HG02943 (cell line): ENCODE measurements at regions not wholly inside any gene's neighbourhood (a gene's known extent, or its start where the extent isn't known, plus 50 kb on each side); places are given as distances from the start of the nearest gene placed in this dataset.
"Not testable (repeated sequence)": the region's sequence is repeated elsewhere in the genome, so short reads cannot be mapped to it uniquely, and the experiment has no call there.

Experiments used
- ATAC-seq: cut with Tn5 transposase; IDR thresholded peaks from one replicate; pipeline ENCODE4 v1.9.1; 2021; ENCODE audit warnings: mild to moderate bottlenecking, low read depth, moderate library complexity; ENCODE audit not compliant: unreplicated experiment

DNA sequence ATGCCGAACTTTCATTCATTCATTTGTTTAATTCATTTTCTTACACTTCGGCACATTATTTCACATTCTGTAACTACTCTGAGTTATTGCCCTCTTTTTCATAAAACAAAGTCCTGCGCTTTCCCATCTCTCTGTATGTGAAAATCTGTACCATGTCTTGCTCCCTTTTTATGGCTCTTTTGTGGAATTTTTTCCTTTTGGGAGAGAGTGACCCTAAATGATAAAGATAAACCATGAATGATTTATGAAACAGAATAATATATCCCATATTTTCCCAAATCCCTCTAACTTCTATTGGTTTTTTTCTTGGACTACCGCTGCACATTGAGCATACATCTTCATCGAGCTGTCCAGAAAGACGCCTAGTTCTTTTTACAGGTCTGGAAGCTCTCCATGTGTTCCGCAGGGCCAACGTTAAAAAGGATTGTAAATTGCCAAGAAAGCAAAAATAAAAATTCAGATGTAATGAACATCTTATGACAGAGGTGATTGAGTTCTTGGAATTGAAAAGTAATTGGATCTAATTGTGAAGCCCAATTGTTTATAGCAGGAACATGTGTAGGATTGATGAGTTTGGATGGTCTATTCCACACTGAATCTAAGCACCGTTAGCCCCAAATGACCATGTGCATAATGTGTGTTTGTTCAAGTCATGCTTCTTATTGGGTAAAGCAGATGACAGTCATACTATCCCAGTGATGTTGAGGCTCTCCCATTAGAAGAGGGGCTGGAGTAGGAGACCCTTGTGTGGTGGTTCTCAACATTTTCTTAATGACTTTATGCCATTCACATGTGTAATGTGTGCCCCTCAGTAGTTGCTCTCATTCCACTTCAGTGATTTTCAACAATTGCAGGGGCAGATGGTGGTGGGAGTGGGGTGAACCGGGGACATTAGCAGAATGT lies 378.9 kb downstream of the DLEU7 start:
- ATAC-seq: no peak

DNA sequence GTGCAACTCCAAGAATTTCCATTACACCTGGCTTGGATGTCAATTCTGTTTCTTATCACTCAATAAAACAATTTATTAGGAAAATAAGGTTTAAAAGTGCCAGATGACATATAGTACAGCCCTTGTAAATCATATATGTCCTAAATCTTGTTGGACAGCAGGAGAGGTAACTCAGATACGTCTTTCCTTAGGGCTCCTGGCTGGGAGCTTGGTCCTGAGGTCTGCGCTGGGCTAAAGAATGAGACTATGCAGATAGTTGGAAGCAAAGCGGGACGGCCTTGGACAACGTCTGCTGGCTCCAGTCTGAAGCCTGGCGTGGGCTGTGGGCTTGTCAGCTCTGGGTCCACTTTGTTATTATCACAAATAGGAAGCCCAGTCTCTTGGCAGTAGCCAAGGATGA lies 377.0 kb downstream of the DLEU7 start:
- ATAC-seq: no peak

DNA sequence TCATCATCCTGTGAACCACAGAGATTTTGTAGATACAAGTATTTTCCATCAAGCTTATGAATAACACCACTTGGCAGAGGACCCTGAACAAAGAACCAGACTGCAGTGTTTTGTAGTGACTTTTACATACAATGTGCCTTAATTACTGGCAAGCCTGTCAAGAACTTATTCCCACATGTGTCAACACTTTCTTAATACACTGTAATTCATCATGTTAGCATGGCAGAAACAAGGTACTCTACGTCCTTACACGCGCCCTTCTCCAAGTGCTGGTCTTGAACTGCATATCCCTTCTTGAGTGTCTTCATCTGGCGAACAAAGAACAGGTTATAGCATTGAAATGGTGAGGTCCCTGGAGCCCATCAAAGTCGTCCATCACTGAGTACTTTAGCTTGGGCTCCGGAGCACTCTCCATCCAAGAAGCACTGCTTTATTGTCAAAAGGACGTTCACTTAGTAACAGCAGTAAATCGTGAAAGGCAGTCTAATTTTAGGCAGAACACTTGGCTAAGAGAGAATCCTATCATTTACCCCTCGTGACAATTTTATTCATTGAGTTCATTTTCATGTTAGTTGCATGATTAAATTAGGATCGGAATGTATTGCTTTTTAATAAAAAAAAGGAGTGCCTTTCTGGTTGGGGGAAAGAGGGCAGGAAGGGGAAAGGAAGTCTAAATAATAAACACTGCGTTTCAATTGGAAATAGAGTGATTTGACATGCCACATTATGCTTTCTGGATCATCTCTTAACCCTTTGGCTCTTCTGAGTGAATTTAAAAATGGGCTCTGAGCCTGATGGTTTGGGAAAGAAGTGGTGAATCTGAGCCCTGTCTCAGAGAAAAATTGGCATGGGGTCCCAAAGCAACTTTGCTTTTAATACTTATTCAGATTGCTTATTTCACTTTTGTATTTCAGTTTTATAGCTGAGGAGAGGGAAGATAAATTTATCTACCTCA lies 376.1 kb downstream of the DLEU7 start:
- no peak for ATAC-seq

DNA sequence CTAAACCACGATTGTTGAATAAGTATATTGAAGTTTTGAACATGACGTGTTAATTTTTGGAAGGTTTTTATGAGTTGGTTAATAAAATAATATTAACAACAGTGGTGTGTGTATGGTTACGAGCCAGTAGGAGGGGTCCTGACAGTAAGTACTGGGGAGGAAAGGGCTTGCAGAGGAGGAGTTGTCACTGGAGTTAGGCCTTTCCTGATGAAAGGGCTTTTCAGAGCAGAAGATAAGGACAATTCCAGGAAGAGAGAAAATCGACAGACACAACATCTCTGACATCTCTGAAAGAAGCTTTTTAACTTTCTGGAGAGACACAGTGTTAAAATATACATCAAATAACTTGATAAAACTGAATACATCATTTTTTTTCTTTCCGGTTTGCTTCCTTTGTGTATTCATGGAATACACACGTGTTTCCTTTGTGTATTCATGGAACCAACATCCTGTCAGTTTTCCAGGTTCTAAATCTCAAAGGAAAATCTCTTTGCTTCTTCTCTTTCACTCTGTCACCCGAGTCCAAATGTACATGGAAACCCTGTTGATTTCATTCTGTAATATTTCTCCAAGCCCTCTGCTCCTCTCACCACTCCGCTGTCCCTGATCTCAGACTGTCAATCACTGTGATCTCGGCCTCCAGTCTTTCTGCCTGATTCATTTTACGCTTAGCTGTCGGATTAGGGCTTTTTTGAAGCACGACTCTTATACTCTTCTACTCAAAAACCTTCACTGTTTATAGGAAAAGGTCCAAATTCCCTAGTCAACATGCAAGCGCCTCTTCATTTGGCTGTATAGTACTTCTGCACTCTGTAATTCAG lies 374.4 kb downstream of the DLEU7 start:
- ATAC-seq: no peak

DNA sequence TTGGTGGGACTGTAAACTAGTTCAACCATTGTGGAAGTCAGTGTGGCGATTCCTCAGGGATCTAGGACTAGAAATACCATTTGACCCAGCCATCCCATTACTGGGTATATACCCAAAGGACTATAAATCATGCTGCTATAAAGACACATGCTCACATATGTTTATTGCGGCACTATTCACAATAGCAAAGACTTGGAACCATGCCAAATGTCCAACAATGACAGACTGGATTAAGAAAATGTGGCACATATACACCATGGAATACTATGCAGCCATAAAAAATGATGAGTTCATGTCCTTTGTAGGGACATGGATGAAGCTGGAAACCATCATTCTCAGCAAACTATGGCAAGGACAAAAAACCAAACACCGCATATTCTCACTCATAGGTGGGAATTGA lies 370.4 kb downstream of the DLEU7 start:
- not testable (repeated sequence) for ATAC-seq

DNA sequence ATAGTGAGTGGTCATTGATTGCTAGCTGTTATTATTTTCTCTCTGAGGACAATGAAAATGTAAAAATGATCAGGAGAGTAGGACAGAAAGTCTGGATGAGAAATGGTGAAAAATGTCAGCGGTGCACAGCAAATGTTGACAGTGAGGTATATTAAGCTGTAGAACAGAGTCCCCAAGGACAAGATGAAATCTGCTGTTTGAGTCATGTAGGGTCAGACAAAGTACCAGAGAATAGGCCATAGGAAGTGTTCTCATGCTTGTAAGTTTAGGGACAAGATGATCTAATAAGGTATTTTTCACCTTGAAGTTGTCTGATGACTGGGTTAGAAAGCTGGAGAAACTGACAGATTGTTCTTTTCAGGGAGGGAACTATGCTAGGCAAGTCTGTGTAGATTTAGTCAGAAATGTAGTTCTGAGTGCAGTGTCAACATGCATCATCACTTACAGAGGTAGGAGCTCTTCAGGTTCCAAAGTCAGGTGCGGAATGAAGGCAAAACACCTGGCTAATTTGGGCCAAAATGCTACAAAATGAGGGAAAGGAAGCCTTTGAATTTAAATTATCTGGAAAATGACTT lies 369.3 kb downstream of the DLEU7 start:
- no peak for ATAC-seq

DNA sequence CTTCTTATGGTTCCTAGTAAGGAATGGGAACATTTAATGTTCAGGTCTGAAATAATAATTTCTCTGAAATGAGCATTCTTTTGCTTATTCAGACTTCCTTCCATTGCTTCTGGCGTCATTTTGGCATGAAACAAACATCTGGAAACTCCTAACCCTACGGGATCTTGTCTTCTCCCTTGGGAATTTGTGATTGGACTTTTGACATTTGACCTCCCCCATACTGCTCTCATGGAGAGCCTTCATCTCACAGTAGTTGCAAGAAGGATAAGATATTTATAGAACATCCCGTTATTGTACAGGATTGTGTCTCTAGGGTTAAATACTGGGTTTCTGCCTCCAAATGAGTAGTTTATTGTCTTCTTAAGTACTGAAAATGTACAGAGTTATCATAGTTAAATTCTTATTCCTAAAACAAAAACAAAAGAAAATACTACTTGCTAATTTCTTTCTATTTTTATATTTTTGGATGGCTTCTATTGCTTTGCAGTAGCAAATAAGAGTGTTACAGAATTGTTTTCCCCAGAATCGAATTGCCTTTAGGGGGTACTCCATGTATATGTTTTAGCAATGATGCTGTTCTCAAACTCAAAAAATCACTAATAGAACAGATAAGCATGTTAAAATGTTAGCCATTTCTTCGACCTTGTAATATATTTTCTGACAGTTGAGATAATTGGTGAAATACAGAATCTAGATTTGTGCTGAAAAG lies 366.8 kb downstream of the DLEU7 start:
- ATAC-seq: no peak

DNA sequence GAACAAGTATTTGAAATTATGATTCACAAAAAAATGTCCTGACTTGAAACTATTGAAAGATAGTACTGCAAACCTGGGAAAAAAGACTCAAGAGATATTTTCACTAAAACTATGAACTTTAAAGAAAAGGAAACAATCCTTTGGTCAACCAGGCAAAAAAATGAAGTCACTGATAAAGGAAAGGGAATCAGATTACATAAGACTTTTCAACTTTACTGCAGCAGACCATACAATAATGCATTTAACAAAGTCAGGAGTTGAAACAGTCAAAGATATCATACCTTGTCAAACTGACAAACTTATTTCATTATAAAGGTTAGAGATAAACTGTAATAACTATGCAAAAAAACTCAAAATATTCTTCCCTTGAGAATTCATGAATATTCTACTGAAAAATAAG lies 361.6 kb downstream of the DLEU7 start:
- no peak for ATAC-seq

DNA sequence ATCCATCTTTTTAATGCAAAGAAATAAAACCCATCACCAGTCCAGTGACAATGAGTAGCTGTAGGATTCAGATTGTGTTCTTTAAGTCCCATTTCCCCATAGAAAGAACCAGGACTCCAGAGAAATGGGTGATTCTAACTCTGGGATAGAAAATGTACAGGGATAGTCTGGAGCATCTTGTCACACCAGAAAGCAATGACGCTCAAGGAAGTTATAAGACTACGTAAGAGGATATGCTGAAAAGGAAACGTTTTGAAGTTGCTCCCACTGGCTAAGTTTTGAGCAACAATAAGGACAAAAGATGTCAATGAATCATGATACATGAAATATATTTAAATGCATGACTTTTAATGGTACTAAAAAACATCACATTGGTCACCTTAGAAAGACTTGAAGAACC lies 360.1 kb downstream of the DLEU7 start:
- no peak for ATAC-seq

DNA sequence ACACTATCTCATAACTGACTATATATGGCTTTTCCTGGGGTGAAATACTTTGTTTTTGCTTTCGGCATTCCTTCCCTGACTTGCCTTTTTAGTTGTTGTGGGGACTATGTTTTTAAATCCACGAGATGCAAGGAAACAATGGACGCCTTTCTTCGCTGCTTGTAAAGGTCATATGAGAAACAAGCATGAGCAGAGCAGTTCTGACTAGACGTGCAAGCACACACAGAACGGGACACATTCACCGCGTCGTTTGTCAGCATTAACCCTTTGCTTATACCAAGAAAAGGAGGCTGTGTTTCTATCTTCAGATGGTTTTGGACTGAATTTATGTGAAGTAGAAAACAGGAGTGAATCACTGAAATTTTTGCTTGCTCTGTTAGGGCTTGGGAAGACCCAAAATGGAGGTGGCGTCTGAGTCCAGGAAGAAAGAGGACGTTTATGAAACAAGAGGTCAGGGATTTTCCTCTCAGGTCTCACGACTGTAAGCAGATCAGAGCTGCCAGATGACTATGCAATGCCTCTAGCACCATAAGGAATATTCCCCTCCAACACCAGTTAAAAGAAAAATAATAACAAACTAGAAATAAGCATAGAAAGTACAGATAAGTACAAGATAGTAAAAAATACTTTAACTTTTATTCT lies 358.9 kb downstream of the DLEU7 start:
- no peak for ATAC-seq

DNA sequence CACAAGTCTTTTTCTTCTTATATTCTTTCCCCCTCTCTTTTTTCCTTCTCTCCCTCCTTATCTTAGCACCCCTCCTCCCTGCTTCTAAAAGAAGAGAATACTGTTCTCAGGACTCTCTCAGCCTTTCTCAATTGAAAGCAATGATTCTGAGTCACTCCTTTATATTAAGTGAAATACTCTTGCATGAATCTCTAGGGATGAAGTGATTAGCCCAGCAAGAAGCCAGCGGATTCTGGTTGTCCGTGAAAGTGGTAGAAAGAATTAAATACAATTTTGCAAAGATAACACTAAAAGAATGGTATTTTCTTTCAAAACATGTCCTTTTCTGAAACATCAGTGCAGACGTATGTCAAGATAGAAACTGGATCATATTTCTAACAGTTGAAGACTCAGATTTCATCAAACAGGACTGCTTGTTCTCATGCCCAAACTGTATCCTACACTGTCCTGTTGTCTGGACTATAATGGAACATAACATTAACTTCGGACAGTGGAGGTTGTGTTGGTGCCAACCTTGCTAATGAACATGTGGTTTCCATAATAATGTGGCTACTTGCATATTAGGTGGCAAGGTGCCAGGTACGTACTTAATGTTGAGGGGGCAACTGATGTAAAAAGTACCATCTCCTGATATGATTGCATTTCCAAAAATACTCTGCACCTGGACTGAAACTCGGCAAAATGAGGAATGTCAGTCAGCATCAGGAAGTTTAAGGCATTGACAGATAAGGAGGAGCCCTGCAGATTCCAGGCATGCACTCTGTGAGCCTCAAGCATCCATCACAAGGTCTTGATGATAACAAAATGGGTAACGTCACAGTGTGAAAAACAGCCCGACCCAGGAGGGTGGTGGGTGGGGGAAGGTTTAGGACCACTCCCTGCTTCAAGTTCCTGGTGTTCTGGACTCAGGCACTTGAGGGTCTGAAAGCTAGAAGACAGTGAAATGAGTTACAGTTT lies 357.2 kb downstream of the DLEU7 start:
- no peak for ATAC-seq

DNA sequence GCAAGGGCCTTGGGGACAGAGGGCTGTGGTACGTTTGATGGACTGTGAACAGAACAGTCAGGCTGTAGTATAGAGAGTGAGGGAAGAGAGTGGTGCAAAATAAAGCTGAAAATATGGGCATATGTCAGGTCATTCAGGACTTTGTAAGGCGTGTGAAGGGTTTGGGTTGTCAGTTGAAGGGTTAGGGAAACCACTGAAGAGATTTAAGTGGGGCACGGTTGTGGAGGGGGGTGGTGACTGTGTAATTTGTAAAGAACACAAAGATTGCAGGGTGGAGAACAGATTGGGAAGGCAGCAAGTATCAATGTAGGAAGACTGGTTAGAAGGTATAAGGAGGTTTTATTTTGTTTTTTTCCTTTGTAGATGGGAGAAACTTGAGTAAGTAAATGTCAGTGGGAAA lies 349.8 kb downstream of the DLEU7 start:
- no peak for ATAC-seq

DNA sequence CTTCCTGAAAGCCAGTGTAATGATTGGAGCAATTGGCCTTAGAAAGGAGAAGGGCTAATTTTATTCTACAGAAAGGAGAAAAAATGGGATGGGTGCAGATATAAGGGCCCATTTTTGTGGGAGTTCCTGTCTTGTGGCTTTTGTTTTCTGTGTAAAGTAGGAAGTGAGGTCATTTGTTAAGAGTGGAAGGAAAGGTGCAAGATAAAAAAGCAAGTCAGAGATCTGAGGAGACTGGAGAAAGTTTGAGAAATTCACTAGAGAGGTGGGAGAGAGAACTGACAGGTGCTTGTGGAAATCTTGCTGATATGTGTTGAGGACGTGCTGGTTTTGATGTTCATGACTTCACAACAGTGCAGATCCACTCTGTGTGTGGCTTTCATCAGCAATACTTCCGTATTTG lies 349.4 kb downstream of the DLEU7 start:
- ATAC-seq: no peak

DNA sequence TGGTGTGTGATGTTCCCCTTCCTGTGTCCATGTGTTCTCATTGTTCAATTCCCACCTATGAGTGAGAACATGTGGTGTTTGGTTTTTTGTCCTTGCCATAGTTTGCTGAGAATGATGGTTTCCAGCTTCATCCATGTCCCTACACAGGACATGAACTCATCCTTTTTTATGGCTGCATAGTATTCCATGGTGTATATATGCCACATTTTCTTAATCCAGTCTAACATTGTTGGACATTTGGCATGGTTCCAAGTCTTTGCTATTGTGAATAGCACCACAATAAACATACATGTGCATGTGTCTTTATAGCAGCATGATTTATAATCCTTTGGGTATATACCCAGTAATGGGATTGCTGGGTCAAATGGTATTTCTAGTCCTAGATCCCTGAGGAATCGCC lies 340.3 kb downstream of the DLEU7 start:
- not testable (repeated sequence) for ATAC-seq

DNA sequence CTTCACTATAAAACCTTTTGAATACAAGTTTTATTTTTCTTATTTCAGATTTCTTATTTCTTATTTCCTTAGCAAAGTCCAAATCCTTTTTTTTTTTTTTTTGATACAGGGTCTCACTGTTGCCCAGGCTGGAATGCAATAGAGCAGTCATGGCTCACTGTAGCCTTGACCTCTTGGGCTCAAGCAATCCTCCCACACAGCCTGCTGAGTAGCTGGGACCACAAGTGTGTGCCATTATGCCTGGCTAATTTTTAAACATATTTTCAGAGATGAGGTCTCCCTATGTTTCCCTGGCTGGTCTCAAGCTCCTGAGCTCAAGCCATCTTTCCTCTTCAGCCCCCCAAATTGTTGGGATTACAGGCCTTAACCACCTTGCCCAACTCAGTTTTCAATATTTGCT lies 334.3 kb downstream of the DLEU7 start:
- ATAC-seq: no peak

DNA sequence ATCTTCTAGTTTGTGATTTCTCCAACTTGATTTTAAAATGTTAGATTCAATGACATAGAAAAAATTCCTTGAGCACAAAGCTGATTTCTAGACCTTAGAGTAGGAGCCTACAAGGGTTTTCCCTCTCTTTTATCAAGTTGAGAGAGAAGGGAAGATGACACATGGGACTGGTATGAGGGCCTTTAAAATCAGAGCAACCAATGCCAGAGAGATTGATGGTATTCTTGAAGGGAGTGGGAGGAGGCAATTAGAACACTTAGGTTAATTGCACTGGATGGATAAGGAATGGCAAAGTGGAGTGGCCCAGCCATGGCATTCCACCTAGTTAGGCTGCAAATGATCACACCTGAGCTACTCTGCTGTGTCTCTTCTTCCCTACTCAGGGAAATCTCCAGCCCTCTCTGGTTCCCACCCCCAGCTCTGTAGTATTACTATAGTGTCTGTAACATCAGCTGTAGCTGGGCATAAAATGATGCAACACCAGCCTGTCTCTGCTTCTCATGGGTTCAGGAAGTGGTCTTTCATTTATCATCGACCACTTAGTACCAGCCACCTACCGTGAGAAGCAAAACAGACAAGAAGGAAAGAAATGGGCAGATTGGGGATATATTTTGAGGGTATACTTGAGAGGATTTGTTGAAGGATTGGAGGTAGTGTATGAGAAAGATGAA lies 333.6 kb downstream of the DLEU7 start:
- ATAC-seq: no peak

DNA sequence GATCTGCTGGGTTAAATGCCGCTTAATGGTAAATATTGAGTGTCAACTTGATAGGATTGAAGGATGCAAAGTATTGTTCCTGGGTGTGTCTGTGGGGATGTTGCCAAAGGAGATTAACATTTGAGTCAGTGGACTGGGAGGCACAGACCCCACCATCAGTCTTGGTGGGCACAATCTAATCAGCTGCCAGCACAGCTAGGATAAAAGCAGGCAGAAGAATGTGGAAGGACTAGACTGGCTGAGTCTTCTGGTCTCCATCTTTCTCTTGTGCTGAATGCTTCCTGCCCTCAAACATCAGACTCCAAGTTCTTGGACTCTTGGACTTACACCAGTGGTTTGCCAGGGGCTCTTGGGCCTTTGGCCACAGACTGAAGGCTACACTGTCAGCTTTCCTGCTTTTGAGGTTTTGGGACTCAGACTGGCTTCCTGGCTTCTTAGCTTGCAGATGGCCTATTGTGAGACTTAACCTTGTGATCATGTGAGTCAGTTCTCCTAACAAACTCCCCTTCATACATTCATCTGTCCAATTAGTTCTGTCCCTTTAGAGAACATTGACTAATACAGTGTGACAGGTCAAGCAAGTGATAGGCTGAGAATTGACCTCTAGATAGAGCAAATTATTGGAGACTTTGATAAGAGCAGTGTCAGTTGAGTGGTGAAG lies 332.5 kb downstream of the DLEU7 start:
- not testable (repeated sequence) for ATAC-seq
